OCI-LY1 (cell line): ENCODE measurements at regions not wholly inside any gene's neighbourhood (a gene's known extent, or its start where the extent isn't known, plus 50 kb on each side); places are given as distances from the start of the nearest gene placed in this dataset.

ENCODE experiments used
- CTCF ChIP-seq: fragments of 200-600 bp; sonication (generic), shearing (Covaris generic); IDR thresholded peaks from 2 replicates; pipeline ENCODE4 v1.5.1; 2017; ENCODE audit warnings: mild to moderate bottlenecking, antibody characterized with exemption, low read length, moderate library complexity, mixed read lengths
- EZH2 ChIP-seq: fragments of 200-600 bp; sonication (generic), shearing (Covaris generic); IDR thresholded peaks from 2 replicates; pipeline ENCODE4 v1.8.0; 2017; ENCODE audit warnings: borderline replicate concordance, mixed run types, mild to moderate bottlenecking, antibody characterized with exemption, low read length, moderate library complexity, mixed read lengths

- no peak for TF ChIP-seq EZH2
- TF ChIP-seq CTCF, result no peak
Measured at GRCh38 chr3:174337227-174337626, 521.9 kb upstream of the NAALADL2 start.
